Tibial nerve (tissue), 4 donors: ENCODE measurements at regions not wholly inside any gene's neighbourhood (a gene's known extent, or its start where the extent isn't known, plus 50 kb on each side); places are given as distances from the start of the nearest gene placed in this dataset.

Source experiments
- DNase-seq, 2 donors: peaks; one replicate each; pipeline ENCODE4 v3.0.0-alpha.2; 2019; ENCODE audit warnings: low spot score in 2 of 2
- H3K27ac ChIP-seq, 4 donors: fragments of 200-600 bp; sonication (generic) in 3 of 4; one replicate each; pipeline ENCODE4 v1.5.1; 2017 to 2019; ENCODE audit warnings: mild to moderate bottlenecking in 1 of 4
- H3K27me3 ChIP-seq, 2 donors: fragments of 200-600 bp; sonication (generic) in 1 of 2; one replicate each; pipeline versions ENCODE4 v1.5.1 to v1.6.0; 2017 to 2019
- H3K36me3 ChIP-seq, 3 donors: fragments of 200-600 bp; sonication (generic); one replicate each; pipeline ENCODE4 v1.5.1; 2018 to 2019
- H3K4me1 ChIP-seq, 4 donors: fragments of 200-600 bp; sonication (generic) in 3 of 4; one replicate each; pipeline ENCODE4 v1.5.1; 2017 to 2019
- H3K4me3 ChIP-seq, 4 donors: fragments of 200-600 bp; sonication (generic) in 3 of 4; one replicate each; pipeline ENCODE4 v1.5.1; 2017 to 2019; ENCODE audit warnings: mild to moderate bottlenecking in 1 of 4, moderate library complexity in 1 of 4
- H3K9me3 ChIP-seq, 4 donors: fragments of 200-600 bp; sonication (generic) in 3 of 4; one replicate each; pipeline ENCODE4 v1.5.1; 2017 to 2019
- CTCF ChIP-seq, 5 experiments: fragments of 200-600 bp in 3 of 5; fragments of 450-650 bp in 2 of 5; sonication (generic) in 3 of 5; IDR thresholded peaks; one replicate each; pipeline ENCODE4 v1.5.1; 2016 to 2019; ENCODE audit warnings: antibody characterized with exemption in 5 of 5, mild to moderate bottlenecking in 3 of 5, moderate library complexity in 2 of 5
- EP300 ChIP-seq, 2 donors: sonication (generic); formaldehyde crosslinking; IDR thresholded peaks; one replicate each; pipeline ENCODE4 v1.6.1; 2017; ENCODE audit warnings: antibody characterized with exemption in 2 of 2, mild to moderate bottlenecking in 1 of 2
- POLR2A ChIP-seq, 2 donors: fragments of 450-650 bp; IDR thresholded peaks; one replicate each; pipeline ENCODE4 v1.6.1; 2017; ENCODE audit warnings: antibody characterized with exemption in 2 of 2, mild to moderate bottlenecking in 2 of 2, moderate library complexity in 2 of 2
- WGBS, 2 donors: methylation state at CpG; one replicate each; pipeline ENCODE4 v1.1.5; 2018; 5-methylcytosine and 5-hydroxymethylcytosine counted together

DNA sequence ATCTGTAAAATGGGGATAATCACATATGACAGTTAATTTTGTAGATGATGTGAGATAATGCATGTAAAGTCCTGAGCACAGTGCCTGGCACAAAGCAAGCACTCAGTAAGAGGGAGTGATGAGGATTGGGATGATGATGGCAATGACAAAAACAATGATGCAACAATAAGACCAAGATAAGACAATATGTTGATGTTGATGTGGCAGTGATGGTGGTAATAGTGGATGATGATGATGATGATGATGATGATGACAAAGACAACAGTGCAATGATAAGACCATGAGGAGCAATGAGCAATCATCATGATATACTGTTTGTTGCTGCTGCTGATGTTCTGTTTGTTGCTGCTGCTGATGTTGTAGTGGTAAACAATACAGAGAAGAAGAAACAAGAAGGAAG, 344.1 kb downstream of the NPIPA8 start:
- TF ChIP-seq EP300 (IDR thresholded peaks at IDR 0.05) (no peak), POLR2A (IDR thresholded peaks at IDR 0.05) (no peak), CTCF (IDR thresholded peaks at IDR 0.05) (no peak)
- DNase-seq = no peak
- Histone ChIP-seq H3K27ac (no peak overlapping the region), H3K36me3 (no peaks in the 10 kb centered on the region), H3K9me3 (no peaks in the 10 kb centered on the region), H3K27me3 (no peaks in the 10 kb centered on the region), H3K4me1 (no peaks in the 10 kb centered on the region), H3K4me3 (no peak overlapping the region)

- Histone ChIP-seq H3K27ac (no peak overlapping the region), H3K9me3 (no peaks in the 10 kb centered on the region), H3K4me1 (no peaks in the 10 kb centered on the region), H3K27me3 (no peaks in the 10 kb centered on the region), H3K4me3 (no peak overlapping the region), H3K36me3 (no peaks in the 10 kb centered on the region)
- no peak for TF ChIP-seq CTCF (IDR thresholded peaks at IDR 0.05)
- no peak for TF ChIP-seq EP300 (IDR thresholded peaks at IDR 0.05)
- no peak for TF ChIP-seq POLR2A (IDR thresholded peaks at IDR 0.05)
- WGBS, 2 donors = 64 to 65% methylated on average over 4 of the region's 4 CpGs
- no peak for DNase-seq
Observed at GRCh38 chr16:17989255-17989654, 347.3 kb downstream of the NPIPA8 start.

GRCh38 chr16:17988839-17989238, 347.7 kb downstream of the NPIPA8 start:
- no peak overlapping the region for H3K4me3 ChIP-seq
- 62 to 65% methylated on average over 3 of the region's 3 CpGs for WGBS, 2 donors

GRCh38 chr16:17986991-17987390, 349.5 kb downstream of the NPIPA8 start:
- no peaks in the 10 kb centered on the region for H3K36me3 ChIP-seq
- H3K4me3 ChIP-seq = no peak overlapping the region
- TF ChIP-seq EP300 (IDR thresholded peaks at IDR 0.05) = no peak
- no peak for TF ChIP-seq CTCF (IDR thresholded peaks at IDR 0.05)
- TF ChIP-seq POLR2A (IDR thresholded peaks at IDR 0.05) = no peak
- WGBS, 2 donors = 66 to 72% methylated on average over 5 of the region's 5 CpGs
- H3K27me3 ChIP-seq = no peaks in the 10 kb centered on the region
- no peak for DNase-seq
- no peak overlapping the region for H3K27ac ChIP-seq
- H3K4me1 ChIP-seq = no peaks in the 10 kb centered on the region
- no peaks in the 10 kb centered on the region for H3K9me3 ChIP-seq

More at GRCh38 chr16:17988839-17989238, 347.7 kb downstream of the NPIPA8 start:
- Histone ChIP-seq H3K36me3 (no peaks in the 10 kb centered on the region), H3K4me1 (no peaks in the 10 kb centered on the region), H3K9me3 (no peaks in the 10 kb centered on the region), H3K27ac (no peak overlapping the region), H3K27me3 (no peaks in the 10 kb centered on the region)
- DNase-seq = no peak
- TF ChIP-seq EP300 (IDR thresholded peaks at IDR 0.05) (no peak), CTCF (IDR thresholded peaks at IDR 0.05) (no peak), POLR2A (IDR thresholded peaks at IDR 0.05) (no peak)

DNA sequence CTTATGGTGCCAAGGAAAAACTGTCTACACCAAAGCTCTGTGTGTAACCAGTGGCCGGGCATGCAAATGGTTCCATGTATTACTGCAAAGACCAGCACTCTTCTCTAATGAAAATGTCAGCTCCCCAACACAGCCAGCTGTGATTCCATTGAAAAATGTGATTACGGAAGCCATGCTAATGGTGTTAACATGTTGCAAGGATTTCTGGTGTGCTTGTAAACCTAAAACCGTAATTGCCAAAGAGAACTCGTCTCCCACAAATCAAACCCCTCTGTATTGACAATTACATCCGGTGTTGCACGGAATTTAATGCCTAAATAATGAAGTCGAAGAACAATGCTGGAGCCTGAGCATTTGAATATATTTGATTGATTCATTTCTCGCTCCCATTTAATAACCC, 351.7 kb downstream of the NPIPA8 start:
- Histone ChIP-seq H3K4me1 (no peaks in the 10 kb centered on the region), H3K27me3 (no peaks in the 10 kb centered on the region), H3K9me3 (no peaks in the 10 kb centered on the region), H3K4me3 (no peak overlapping the region), H3K36me3 (no peaks in the 10 kb centered on the region), H3K27ac (no peak overlapping the region)
- TF ChIP-seq EP300 (IDR thresholded peaks at IDR 0.05) (no peak), POLR2A (IDR thresholded peaks at IDR 0.05) (no peak), CTCF (IDR thresholded peaks at IDR 0.05) (no peak)
- WGBS, 2 donors = 64 to 70% methylated on average over 8 of the region's 8 CpGs
- no peak for DNase-seq
